D341Med (cell line): ENCODE measurements at regions not wholly inside any gene's neighbourhood (a gene's known extent, or its start where the extent isn't known, plus 50 kb on each side); places are given as distances from the start of the nearest gene placed in this dataset.

Experiments used
- DNase-seq: peaks from one replicate; pipeline ENCODE4 v3.0.0; 2012; ENCODE audit warnings: low spot score

DNA sequence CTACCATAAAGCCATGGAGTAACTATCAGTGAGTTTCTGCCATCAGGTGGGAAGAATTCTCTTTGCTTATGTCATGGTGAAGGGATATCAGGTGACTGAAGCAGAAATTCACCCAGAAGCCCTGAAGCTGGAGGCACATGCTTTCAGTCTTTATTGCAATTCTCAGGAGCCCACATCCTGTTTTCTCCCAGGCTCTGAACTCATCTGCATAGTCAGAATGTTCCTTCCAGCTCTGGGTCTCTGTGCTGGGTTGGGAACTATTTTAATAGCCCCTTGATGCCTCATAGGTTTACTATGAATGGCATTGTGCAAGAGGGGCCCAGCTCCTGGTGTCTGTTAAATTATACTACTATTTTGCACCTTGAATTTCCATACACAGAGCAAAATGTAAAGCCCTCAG, 198.4 kb upstream of the SOX9 start:
- no peak for DNase-seq

DNA sequence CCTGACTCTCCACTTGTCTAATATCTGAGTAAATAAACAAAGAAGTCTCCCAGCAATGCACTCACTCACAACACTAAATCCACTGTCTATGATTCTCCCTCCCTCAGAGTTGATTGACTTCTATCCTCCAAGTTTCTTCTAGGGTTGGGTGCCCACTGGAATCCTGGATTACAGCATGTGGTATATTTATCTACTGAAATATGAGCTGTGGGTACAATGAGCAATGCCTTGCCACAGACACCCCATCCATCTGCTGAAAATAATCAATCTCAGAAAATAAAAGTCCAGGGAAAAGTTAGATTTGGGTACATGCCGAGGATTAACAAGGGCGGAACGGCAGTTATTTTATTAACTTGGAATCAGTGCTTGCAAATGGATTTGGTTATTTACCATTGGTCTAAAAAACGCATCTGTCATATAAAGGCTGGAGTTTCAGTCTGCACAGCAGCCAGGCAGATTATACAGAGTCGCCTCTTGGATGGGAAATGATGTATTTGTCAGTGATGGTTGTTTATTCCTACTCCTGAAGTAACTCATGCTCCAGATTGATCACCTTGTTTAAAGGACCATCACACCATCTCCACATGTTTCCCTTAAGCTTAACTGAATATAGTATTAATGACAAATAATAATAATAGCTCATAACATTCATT, 193.9 kb upstream of the SOX9 start:
- no peak for DNase-seq

DNA sequence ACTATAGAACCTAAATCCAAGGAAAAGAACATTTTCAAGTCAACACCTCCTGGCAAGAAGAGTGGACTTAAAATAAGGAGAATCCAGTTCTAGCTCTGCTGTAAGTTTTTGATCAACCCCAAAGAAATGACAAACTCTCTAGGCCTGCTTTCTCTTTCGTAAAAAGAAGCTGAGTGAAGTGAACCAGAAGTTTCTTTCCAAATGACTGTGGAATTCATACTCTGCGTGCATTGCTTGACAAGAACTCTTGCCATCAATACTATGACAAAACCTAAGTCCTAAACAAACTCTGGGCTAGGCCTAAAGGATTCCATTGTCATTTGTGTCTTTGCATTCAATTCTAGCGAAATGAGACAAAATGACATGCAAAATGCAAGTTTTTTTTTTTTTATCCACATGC, 187.5 kb upstream of the SOX9 start:
- DNase-seq, result no peak

DNA sequence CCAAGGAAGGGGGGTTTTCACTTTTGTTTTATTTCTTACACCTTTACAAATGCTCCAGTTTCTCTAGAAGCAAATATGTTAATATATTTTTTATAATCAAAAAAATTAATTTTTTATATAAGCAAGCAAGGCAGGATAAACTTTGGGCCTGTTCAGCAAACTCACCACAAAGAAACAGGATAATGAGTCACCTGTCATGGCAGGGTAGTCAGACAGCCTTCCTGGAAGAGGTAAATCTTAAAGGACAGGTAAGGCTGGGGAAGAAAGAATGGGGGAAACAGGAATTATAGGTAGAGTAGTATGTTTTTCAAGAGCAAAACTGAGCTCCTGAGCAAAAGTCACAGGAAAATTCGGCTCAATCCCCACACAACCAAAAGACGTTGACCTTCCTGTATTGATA, 186.3 kb upstream of the SOX9 start:
- no peak for DNase-seq

DNA sequence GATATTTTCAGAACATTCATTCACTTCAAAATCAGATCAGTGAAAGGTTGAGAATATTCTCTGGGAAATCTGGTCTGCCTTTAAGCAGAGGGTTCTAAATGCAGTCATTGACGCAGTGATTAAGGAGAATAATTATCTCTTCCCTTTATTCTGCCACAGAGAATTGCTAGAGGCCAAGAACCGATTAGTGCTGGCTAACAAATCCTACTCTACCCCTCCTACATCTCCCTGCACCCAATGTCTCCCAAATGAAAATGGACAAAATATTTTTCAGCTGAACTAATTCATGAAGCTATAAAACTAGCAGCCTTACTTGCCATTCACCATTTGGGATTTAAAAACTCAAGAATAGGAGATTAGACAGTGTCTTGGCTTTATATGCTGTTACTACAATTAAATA, 185.5 kb upstream of the SOX9 start:
- DNase-seq, result no peak

DNA sequence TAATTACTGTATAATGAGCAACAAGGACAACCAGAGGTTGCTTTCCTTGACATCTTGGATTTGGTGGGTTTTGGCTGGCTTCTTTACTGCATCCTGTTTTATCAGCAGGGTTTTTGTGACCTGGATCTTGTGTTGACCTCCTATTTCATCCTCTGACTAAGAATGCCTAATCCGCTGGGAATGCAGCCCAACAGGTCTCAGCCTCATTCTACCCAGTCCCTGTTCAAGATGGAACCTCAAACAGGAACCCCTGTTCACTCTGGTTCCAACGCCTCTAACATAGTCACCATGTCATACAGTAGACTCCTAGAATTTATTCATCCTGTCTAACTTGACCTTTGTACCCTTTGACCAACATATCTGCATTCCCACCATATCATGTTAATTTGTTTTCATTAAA, 183.8 kb upstream of the SOX9 start:
- no peak for DNase-seq

DNA sequence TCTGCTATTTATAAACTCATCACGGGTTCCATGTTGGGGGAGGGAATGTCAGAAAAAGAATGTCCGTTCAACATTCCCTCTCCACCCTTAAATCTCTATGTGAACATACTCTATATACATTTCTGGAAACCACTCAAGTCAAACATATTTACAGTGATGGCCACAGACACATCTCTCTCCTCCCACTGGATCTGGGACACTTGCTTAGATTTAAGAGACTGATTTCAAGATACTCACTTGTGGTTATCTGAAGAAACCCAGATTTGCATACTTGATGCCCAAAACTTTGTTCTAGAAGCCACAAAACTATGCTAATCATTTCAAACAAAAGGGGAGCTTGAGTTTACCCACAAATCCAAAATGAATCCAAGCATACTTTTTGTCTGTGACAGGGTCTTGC, 182.9 kb upstream of the SOX9 start:
- DNase-seq, result no peak

DNA sequence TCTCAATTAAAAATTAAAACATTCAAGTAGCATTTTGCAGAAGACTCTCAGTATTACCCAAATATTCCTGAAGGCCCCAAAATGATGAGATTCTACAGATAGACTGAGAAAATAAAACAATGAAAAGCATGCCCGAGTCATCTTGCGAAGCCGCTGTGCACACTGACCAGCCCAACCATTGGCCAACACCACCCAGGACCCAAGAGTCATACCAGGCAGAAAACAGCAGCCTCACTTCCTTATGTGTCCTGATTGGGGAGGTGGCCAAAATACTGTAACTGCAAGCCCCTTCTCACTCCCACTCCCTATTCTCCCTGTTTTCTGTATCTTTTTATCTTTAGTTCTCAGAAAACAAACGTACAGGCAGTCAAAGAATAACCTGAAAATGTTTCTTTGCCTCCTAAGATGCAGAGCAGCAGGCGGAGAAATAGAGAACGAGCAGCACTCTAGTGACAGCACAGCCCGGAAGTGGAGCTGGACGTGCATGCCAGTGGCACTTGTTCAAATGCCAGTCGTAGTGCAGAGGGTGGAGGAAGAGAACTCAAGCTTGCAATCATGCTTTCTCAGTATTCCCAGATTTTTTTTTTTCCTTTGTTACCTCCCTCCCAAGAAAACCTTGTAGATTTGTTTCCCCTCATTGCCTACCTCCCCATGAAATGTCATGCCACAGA, 182.3 kb upstream of the SOX9 start:
- DNase-seq, result no peak

DNA sequence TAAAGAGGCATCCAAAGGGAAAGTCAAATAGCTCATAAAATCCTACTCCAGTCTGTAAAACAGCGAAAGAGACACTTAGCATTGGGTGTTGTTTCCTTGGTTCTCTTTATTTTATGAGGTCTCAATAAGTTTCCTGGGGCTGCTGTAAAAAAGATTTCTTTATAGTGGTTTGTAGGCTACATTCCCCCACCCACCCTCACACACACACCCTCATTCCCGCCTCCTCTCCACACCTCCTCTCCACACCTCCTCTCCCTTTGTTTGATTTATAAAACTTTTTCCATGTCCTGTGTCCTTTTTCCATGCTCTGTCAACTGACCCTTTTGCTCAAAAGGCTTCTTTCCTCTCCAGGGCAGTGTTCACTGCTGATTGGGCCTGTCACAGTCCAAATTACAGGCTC, 178.9 kb upstream of the SOX9 start:
- DNase-seq, result no peak

DNA sequence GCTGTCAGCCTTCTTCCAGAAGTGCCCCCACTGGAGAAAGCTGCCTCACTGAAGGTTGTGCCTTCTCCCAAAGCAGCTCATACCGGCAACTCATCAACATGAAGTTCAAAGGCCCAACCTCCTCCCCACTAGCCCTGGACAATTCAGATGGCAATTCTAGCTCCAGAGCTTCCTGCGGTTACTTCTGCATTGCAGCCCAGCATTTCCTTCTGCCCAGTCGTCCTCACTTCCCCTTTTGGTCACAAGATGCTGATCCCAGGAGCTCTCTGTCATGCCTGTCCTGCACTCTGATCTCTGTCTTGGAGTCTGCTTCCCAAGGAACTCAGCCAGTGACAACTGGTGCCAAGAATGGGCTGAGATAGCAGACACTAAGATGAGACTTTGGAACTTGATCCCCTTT, 178.2 kb upstream of the SOX9 start:
- no peak for DNase-seq

DNA sequence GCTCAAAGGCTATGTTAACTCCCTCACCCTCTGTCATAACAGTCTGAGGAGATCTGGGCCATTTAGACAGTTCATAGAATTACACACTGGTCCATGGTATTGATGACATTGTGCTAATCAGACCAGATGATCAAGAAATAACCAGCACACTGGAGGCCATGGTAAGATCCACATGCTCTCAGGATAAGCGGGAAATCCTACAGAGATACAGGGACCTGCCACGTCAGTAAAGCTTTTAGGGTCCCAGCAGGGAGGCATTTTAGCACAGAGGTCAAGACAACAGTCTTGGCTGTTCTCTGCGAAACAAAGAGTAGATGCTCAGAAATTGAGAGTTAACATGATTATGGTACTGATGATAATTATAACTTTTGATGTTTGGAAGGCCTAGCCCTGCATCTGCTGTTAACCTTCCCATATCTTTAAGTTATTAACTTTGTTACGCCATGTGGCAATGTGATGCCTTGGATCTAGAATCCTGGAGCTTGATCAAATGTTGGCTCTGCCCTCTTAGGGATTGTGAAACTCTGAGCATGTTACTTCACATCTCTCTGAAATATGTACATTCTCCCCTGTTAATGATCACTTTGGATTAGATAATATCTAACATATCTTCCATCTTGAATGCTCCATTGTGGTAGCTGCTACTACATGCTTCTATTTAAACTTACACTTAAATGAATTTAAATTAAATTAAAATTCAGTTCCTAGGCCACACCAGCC, 172.0 kb upstream of the SOX9 start:
- no peak for DNase-seq

DNA sequence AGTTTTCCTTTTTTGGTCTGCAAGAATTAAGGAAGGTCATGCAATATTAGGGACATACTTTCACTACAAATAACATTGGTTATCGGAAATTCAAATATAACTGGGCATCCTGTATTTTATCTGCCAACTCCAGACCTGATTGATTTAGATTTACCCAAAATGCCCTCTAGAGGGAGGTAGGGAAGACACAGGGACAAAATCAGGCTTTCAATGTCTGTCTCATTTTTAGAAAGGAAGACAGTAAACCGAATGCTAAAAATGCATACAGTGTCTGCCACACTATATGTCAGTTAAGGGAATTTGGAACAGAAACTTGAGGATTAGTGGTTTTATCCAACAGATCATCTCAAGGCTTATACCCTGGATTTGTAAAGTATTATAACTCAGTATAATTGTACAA, 161.7 kb upstream of the SOX9 start:
- DNase-seq, result no peak

DNA sequence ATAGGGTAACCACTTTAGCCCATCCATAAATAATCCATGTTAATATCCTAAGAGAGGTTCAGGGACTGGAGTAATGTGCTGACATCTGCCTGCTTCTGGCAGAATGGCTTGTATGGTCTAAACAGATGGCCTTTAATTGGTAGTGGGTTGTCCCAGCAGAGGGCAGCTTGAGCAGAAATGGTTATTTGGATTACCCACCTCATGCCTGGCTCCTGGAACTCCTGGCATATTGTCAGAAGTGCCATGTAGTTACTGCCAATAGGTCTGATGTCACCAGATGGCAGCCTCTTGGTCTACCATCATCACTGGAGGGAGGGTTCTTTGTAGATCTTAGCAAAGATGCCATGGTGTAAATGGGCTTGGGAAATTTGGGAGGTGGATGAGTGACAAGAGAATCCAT, 157.5 kb upstream of the SOX9 start:
- peak; percentile 43 for DNase-seq

DNA sequence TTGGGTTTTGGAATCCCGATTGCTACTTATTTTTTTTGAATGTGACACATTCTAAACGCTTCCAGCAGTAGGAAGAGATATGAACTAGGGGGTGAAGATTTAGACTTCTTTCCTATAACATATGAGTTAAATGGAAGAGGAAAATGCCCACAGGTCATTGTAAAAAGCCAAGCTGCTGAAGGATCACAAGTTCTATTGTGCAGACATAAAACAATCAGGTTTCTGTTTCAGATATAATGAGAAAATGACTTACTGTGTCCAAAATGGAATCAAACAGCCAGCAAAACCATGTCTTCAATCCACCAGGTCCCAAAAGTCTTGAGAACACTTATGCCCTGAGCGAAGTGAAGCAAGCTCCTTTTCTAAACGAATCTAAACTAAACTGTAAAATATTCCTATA, 157.0 kb upstream of the SOX9 start:
- DNase-seq, result no peak

DNA sequence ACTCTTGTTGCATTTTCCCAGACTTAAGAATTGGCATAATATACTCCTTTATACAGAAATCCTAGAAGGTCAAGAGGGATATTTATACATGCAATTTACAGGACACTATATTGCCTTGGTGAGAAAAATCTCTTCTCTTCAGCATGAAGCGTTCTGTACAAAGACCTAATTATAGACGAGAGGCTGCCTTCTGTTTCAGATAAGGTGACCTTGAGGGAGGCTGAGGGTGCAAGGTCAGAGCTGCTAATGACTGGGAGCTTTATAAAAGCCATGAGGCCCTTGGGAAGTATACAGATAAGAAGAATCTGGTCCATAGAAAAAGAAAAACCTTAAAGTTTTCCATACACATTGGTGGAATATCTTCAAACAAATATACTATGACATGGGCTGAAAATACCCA, 156.3 kb upstream of the SOX9 start:
- DNase-seq, result no peak

DNA sequence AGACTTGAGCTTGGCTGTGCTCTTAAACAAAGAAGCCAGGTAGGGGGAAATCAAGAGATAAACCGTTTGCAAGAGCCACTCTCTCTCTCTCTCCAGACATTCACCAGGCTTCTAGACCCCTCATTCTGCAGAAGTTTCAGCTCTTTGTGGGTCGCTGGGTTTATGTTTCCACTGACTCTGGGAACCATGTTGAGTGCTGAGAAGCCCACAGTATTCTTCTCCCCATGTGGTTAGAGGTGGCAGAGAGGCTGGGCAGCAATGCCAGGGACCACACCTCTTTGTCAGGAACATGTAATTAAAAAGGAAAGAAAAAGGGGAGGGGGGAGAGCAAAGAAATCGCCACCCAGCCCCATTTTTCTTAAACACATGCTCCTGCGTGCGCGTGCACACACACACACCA, 154.8 kb upstream of the SOX9 start:
- no peak for DNase-seq

DNA sequence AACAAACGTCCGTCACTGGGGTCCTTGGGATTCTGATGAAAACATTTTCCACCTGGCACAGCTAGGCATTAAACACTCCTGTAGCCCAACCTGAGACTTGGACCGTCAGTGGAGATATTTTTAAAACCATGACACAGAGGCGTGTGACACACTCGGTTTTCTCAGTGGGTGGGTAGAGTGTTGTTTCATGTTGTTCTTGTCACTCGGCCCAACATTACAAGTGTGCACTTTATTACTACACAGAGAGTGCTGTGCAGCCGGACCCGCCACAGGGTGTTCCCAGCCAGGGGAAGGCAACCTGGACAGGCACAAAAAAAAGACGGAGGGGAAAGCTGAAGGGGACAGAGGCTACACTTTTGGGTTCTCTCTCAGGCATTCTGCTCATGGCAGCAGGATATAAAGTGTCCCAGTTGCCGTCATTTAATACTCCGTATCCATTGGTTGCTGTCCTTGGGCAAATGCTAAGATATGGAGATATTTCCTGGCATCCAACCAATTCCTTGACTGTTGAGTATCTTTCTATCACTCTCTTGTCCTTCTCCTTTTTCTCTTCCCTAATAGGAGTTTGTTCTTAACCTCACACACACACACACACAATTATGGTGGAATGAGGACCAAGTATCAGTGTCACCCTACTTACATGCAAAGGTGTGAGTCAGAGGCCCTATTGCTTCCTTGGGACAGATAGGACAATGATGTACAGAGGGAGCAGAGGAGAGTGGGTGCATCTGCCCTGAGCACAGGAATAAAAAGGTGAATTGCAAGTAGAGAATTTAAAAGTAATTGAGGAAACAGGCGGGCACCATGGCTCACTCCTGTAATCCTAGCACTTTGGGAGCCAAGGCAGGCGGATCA, 154.1 kb upstream of the SOX9 start:
- DNase-seq, result no peak

DNA sequence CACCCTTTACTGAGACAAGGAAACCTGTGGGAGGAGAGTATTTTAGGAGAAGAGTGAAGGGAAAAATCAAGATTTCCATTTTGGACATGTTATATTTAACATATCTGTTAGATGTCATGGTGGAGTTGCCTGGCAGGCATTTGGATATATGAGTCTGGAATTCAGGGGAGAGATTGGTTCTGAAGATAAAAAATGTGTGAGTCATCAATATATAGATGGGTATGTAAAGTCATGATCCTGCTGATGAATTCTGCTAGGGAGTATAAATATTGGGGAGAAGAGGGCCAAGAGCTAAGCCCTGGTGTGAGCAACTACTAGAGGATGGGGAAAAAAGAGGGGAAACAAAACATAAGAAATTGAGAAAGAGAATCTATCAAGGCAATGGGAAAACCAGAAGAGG, 151.3 kb upstream of the SOX9 start:
- DNase-seq, result no peak

DNA sequence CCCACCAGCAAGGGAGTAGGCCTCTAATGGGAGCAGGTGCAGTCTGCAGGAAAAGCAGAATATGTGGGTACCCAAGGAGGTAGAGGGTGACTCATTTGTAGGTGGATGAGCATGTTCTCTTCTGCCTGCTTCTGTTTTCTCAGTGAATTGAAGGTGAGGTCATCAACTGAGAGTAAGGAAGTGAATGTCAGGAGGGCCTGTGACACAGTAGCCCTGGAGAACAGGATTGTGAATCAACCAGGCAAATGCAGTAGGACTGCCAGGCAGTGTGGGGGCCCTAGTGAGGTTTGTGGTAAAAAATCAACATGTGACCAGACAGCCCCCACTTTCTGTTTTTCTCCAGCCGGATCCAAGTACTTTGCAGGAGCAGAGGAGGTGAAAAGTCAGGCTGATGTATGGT, 150.5 kb upstream of the SOX9 start:
- no peak for DNase-seq

DNA sequence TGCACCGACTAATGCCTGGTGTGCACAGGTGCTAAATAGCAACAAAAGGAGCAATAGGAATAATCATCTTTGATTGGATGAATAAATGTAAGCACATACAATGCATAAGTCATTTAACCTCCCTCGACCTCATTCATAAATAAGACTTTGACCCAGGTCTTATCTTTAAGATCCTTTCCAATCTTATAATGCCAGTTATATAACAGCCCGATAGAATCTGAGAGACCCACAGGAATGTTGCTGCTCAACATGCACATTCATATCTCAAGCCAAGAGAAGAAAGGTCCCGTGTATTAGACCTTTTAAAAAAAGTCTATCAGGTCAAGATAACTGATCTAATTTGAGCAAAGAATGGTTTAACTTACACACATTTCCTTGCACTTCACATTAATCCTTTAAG, 146.8 kb upstream of the SOX9 start:
- DNase-seq, result no peak

DNA sequence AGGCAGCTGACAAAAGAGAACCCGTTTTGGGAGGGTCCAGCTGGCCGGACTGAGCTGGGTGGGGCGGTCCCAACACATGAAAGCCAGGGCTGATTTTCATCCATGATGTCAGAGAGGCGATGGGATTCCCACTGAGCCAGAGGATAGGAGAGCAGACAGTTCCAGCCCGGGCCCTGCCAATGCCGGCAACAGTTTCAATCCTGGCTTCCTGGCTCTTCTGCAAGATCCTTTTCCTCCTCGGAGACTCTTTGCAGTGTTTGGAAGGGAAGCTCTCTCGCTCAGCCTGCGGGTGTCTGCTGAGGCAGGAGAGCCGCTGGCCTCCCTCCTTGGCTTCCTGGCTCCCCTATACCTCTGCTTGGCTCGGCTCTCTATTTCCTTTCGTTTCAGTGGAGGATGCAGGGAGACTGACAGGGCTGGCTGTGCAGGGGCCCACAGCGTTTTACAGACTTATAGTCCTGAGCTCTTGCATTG, 145.5 kb upstream of the SOX9 start:
- no peak for DNase-seq

DNA sequence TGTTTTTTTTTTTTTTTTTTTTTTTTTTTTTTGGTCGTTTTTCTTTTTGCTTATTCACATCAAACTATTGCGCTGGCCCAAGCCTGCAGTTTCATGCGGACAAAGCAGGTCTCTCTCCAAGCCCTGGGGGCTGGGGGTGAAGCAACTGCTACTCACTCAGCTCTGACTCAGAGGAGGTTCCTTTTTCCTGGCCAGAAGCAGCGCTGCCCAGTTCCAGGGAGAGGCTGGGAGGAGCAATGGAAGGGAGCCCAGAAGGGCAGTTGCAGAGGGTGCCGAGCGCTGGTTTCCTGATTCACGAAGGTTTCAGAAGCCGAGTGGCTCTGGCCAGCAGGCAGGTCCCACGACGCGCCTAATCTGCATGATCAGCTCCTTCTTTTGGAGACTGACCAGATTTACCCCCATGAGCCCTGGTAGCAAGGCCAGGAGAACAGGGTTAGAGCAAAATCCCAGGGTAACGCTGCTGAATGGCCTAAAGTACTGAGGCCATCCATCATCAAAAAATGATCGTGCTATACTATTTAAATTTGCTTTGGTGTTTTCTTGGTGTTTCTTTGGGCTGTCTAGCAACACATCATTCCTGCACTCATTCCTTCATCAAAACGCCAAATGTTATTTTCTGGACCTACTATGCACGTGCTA, 144.7 kb upstream of the SOX9 start:
- DNase-seq, result no peak
